ENCODE measurements at regions not wholly inside any gene's neighbourhood (a gene's known extent, or its start where the extent isn't known, plus 50 kb on each side); places are given as distances from the start of the nearest gene placed in this dataset.

DNA sequence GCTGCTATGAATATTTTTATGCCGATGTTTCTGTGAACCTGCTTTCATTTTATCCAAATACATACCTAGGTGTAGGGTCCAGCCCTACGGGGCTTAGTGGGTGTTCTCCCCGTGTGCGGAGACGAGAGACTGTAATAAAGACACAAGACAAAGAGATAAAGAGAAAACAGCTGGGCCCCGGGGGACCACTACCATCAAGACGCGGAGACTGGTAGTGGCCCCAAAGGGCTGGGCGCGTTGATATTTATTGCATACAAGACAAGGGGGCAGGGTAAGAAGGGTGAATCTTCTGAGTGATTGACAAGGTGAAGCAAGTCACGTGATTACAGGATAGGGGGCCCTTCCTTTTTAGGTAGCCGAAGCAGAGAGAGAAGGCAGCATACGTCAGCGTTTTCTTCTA lies 920.1 kb downstream of the BRD1 start:
- ATAC-seq = no peak
- intact Hi-C loops (cut with DNase I) = no loop called here
- Histone ChIP-seq H3K4me3 (no peak overlapping the region), H3K27ac (no peak overlapping the region), H3K9me3 (no peaks in the 10 kb centered on the region), H3K4me1 (no peaks in the 10 kb centered on the region), H3K36me3 (ENCODE audit: insufficient read depth in 1 of 2, low read depth in 1 of 2) (no peaks in the 10 kb centered on the region), H3K27me3 (ENCODE audit: insufficient read depth in 3 of 3, low read length in 2 of 3) (peaks cover 0 to 2% (median 0%) of the 10 kb centered on the region in 3 donors)
- no peak for DNase-seq
- 61 to 78% (median 66%) methylated on average over 12 to 14 of the region's 14 CpGs for WGBS, 3 donors
- TF ChIP-seq, protein P1, sequence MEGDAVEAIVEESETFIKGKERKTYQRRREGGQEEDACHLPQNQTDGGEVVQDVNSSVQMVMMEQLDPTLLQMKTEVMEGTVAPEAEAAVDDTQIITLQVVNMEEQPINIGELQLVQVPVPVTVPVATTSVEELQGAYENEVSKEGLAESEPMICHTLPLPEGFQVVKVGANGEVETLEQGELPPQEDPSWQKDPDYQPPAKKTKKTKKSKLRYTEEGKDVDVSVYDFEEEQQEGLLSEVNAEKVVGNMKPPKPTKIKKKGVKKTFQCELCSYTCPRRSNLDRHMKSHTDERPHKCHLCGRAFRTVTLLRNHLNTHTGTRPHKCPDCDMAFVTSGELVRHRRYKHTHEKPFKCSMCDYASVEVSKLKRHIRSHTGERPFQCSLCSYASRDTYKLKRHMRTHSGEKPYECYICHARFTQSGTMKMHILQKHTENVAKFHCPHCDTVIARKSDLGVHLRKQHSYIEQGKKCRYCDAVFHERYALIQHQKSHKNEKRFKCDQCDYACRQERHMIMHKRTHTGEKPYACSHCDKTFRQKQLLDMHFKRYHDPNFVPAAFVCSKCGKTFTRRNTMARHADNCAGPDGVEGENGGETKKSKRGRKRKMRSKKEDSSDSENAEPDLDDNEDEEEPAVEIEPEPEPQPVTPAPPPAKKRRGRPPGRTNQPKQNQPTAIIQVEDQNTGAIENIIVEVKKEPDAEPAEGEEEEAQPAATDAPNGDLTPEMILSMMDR (IDR thresholded peaks at IDR 0.05) = no peak

DNA sequence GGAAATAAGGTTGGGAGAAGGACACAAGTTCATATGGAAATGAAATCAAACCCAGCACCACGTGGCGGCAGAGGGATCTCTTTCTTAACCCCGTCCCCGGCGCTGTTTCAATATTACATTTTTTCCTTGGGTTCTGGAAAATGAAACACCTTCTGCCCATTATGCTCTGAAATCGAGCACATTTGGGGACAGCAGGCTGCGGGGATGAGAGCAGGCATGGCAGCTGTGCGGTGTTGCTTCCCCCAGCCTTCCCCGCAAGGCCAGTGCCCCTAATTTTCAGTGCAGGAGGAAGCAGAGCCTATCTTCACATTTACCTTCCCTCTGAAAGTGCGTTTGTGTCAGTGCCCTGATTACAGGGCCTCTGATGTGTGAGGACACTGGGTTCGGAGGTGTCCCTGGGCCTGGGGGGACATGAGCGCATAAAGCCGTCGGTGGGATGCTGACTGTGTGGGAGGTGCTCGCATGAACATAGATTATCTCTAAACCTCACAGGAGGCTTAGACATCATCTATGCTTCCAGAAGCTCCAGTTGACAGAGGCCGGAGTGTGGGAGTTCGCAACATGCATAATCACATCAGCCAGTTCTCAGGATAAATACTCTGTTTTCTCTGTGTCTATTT lies 921.3 kb downstream of the BRD1 start:
- Histone ChIP-seq H3K27me3 (ENCODE audit: insufficient read depth in 3 of 3, low read length in 2 of 3) (peaks cover 0 to 6% (median 0%) of the 10 kb centered on the region in 3 donors), H3K9me3 (no peaks in the 10 kb centered on the region), H3K4me3 (no peak overlapping the region), H3K36me3 (ENCODE audit: insufficient read depth in 1 of 2, low read depth in 1 of 2) (no peaks in the 10 kb centered on the region), H3K4me1 (no peaks in the 10 kb centered on the region), H3K27ac (no peak overlapping the region)
- ATAC-seq (no peak), DNase-seq (no peak)
- intact Hi-C loops (cut with DNase I) = no loop called here
- WGBS, 3 donors = 67 to 74% (median 69%) methylated on average over 17 of the region's 17 CpGs
- TF ChIP-seq, protein P1 (IDR thresholded peaks at IDR 0.05) = no peak

DNA sequence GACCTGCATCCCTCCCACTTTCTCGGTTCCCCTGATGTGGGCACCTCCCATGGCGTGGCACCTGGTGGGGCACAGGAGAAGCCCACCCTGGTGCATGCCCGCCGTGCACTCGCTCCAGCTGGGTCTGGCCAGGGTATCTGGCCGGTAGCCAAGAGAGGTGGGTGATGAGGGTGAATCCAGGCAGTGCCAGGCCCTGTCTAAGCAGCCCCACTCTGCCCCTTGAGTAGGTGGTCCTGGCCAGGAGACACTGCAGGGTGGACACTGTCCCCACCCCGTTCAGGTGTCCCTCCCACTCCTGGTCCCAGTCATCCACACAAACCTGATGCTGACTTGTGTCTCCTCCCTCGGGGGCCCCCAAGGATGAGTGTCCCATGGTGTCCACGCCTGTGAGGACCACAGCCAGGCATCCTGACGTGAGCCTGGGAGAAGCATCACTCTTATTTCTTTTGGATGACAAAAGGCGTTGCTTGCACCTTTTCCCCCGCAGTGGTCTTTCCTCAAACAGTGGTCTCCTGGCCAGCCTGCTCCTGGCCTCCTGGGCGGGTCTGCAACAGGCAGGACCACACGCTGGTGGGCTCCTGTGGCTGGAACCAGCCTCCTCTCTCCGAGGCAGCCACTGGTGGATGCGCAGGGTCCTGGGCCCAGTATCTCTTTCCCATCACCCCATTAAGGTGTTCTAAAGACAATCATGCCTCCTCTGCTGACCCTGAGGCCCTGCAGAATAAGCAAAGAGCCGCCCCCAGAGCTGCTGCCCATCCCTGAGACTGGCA lies 922.3 kb downstream of the BRD1 start:
- WGBS, 3 donors = 79 to 80% (median 79%) methylated on average over 16 to 17 of the region's 17 CpGs
- TF ChIP-seq, protein P1 (IDR thresholded peaks at IDR 0.05) = no peak
- H3K9me3 ChIP-seq = no peaks in the 10 kb centered on the region
- ATAC-seq (no peak), DNase-seq (no peak)
- no peaks in the 10 kb centered on the region for H3K4me1 ChIP-seq
- H3K4me3 ChIP-seq = no peak overlapping the region
- H3K27me3 ChIP-seq (ENCODE audit: insufficient read depth in 3 of 3, low read length in 2 of 3) = peaks cover 0 to 6% (median 0%) of the 10 kb centered on the region in 3 donors
- no peak overlapping the region for H3K27ac ChIP-seq
- no peaks in the 10 kb centered on the region for H3K36me3 ChIP-seq (ENCODE audit: insufficient read depth in 1 of 2, low read depth in 1 of 2)
- intact Hi-C loops (cut with DNase I) = no loop called here

DNA sequence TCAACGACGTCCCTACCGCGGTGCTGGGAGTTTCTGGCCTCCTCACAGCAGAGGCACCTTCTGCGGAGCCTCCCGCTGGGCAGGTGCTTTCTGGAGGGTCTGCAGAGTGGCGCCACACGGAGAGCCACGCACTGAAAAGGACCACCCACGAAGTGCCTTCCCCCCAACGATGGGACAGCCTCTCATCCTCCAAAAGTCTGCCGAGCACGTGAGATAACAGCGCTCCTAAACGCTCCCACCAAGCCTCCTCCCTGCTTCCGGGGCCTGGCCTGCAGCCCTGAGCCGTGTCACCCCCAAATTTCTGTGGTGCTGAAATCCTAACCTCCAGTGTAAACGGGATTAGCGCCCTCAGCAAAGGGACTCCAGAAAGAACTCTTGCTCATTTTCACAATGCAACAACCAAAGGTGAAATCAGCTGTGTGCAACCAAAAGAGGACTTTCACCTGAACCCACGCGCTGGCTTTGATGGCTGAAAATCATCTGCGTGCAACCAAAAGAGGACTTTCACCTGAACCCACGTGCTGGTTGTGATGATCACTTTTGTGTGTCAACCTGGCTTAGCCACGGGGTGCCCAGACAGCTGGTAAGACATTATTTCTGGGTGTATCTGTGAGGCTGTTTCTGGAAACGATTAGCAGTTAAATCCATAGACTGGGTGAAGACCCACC lies 924.6 kb downstream of the BRD1 start:
- ATAC-seq (no peak), DNase-seq (no peak)
- Histone ChIP-seq H3K9me3 (no peaks in the 10 kb centered on the region), H3K4me1 (no peaks in the 10 kb centered on the region), H3K27ac (no peak overlapping the region), H3K36me3 (ENCODE audit: insufficient read depth in 1 of 2, low read depth in 1 of 2) (no peaks in the 10 kb centered on the region), H3K4me3 (no peak overlapping the region), H3K27me3 (ENCODE audit: insufficient read depth in 3 of 3, low read length in 2 of 3) (peaks cover 0 to 6% (median 0%) of the 10 kb centered on the region in 3 donors)
- intact Hi-C loops (cut with DNase I) = no loop called here
- TF ChIP-seq, protein P1 (IDR thresholded peaks at IDR 0.05) = no peak
- whole genome bisulfite sequencing, 3 donors = 70 to 75% (median 71%) methylated on average over 21 to 25 of the region's 25 CpGs

All from psoas muscle (tissue), 7 donors.